GM23338 (cell line): ENCODE measurements at regions not wholly inside any gene's neighbourhood (a gene's known extent, or its start where the extent isn't known, plus 50 kb on each side); places are given as distances from the start of the nearest gene placed in this dataset.

Experiments used
- CREB1 ChIP-seq: fragments of 250-450 bp; sonication (Bioruptor Pico); IDR thresholded peaks from 2 replicates; pipeline ENCODE4 v1.5.0; 2020; ENCODE audit warnings: low read depth, mild to moderate bottlenecking, moderate library complexity
- EZH2 ChIP-seq: fragments of 200-600 bp; sonication (generic); IDR thresholded peaks from one replicate; pipeline ENCODE4 v1.8.0; 2017; ENCODE audit warnings: antibody characterized with exemption, mild to moderate bottlenecking, low read depth; ENCODE audit not compliant: unreplicated experiment
- EZH2phosphoT487 ChIP-seq: fragments of 200-600 bp; sonication (generic); IDR thresholded peaks from one replicate; pipeline ENCODE4 v1.8.1; 2018; ENCODE audit warnings: antibody characterized with exemption; ENCODE audit not compliant: unreplicated experiment
- JUNB ChIP-seq: IDR thresholded peaks from one replicate; pipeline ENCODE4 v1.6.1; 2016; ENCODE audit warnings: antibody characterized with exemption; ENCODE audit not compliant: unreplicated experiment
- NANOG ChIP-seq: IDR thresholded peaks from 2 replicates; pipeline ENCODE4 v1.6.1; 2016; ENCODE audit warnings: antibody characterized with exemption, borderline replicate concordance
- POLR2AphosphoS5 ChIP-seq: IDR thresholded peaks from 2 replicates; pipeline ENCODE4 v1.6.1; 2016; ENCODE audit warnings: antibody characterized with exemption, low read depth
- STAT1 ChIP-seq: IDR thresholded peaks from one replicate; pipeline ENCODE4 v1.6.1; 2016; ENCODE audit warnings: antibody characterized with exemption; ENCODE audit not compliant: unreplicated experiment
- ZNF114 ChIP-seq: fragments of 250-450 bp; sonication (Bioruptor Pico); IDR thresholded peaks from 2 replicates; pipeline ENCODE4 v1.5.0; 2020; ENCODE audit warnings: mild to moderate bottlenecking, moderate library complexity
- ZNF331 ChIP-seq: fragments of 250-450 bp; sonication (Bioruptor Pico); IDR thresholded peaks from 2 replicates; pipeline ENCODE4 v1.5.0; 2020; ENCODE audit warnings: low read depth, mild to moderate bottlenecking, moderate library complexity
- TF ChIP-seq, protein P1 (sequence below), 2 experiments: fragments of 200-600 bp in 1 of 2; sonication (generic) in 1 of 2; conservative IDR thresholded peaks; 2 replicates each; pipeline versions ENCODE4 v1.5.1 to v1.6.1; 2016 to 2017; ENCODE audit warnings: antibody characterized with exemption in 2 of 2, low read depth in 2 of 2, mild to moderate bottlenecking in 2 of 2, moderate library complexity in 1 of 2
- TF ChIP-seq, protein P2 (sequence below): IDR thresholded peaks from one replicate; pipeline ENCODE4 v1.6.1; 2018; ENCODE audit warnings: antibody characterized with exemption; ENCODE audit not compliant: unreplicated experiment
- TF ChIP-seq, protein P3 (sequence below): IDR thresholded peaks from 2 replicates; pipeline ENCODE4 v1.6.1; 2016; ENCODE audit warnings: antibody characterized with exemption

DNA sequence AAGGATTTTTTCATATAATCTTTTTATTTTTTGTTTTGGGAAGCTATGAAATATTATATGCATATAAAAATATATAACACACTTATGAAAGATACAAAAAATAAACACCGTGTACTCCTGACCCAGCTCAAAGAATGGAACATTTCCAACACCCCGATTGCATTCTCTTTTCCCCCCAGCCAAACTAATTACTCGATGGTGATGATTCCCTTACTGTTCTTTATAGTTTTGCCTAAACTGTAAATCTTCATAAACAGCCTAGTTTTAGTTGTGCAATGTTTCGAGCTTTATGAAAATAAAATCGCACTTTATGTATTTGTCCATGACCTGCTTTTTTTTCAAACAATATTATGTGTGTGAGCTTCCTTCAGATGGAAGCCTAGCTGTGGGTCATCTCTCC is 352.0 kb upstream of the KAZN start:
- TF ChIP-seq, protein P1, sequence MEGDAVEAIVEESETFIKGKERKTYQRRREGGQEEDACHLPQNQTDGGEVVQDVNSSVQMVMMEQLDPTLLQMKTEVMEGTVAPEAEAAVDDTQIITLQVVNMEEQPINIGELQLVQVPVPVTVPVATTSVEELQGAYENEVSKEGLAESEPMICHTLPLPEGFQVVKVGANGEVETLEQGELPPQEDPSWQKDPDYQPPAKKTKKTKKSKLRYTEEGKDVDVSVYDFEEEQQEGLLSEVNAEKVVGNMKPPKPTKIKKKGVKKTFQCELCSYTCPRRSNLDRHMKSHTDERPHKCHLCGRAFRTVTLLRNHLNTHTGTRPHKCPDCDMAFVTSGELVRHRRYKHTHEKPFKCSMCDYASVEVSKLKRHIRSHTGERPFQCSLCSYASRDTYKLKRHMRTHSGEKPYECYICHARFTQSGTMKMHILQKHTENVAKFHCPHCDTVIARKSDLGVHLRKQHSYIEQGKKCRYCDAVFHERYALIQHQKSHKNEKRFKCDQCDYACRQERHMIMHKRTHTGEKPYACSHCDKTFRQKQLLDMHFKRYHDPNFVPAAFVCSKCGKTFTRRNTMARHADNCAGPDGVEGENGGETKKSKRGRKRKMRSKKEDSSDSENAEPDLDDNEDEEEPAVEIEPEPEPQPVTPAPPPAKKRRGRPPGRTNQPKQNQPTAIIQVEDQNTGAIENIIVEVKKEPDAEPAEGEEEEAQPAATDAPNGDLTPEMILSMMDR (conservative IDR thresholded peaks at IDR 0.05; ENCODE audit: low read depth in 2 of 2): no peak
- TF ChIP-seq, protein P2, sequence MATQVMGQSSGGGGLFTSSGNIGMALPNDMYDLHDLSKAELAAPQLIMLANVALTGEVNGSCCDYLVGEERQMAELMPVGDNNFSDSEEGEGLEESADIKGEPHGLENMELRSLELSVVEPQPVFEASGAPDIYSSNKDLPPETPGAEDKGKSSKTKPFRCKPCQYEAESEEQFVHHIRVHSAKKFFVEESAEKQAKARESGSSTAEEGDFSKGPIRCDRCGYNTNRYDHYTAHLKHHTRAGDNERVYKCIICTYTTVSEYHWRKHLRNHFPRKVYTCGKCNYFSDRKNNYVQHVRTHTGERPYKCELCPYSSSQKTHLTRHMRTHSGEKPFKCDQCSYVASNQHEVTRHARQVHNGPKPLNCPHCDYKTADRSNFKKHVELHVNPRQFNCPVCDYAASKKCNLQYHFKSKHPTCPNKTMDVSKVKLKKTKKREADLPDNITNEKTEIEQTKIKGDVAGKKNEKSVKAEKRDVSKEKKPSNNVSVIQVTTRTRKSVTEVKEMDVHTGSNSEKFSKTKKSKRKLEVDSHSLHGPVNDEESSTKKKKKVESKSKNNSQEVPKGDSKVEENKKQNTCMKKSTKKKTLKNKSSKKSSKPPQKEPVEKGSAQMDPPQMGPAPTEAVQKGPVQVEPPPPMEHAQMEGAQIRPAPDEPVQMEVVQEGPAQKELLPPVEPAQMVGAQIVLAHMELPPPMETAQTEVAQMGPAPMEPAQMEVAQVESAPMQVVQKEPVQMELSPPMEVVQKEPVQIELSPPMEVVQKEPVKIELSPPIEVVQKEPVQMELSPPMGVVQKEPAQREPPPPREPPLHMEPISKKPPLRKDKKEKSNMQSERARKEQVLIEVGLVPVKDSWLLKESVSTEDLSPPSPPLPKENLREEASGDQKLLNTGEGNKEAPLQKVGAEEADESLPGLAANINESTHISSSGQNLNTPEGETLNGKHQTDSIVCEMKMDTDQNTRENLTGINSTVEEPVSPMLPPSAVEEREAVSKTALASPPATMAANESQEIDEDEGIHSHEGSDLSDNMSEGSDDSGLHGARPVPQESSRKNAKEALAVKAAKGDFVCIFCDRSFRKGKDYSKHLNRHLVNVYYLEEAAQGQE: no peak
- no peak for TF ChIP-seq EZH2
- no peak for TF ChIP-seq CREB1 (CRISPR knock-in tag)
- no peak for TF ChIP-seq ZNF331 (CRISPR knock-in tag)
- TF ChIP-seq EZH2phosphoT487: no peak
- no peak for TF ChIP-seq POLR2AphosphoS5
- TF ChIP-seq, protein P3, sequence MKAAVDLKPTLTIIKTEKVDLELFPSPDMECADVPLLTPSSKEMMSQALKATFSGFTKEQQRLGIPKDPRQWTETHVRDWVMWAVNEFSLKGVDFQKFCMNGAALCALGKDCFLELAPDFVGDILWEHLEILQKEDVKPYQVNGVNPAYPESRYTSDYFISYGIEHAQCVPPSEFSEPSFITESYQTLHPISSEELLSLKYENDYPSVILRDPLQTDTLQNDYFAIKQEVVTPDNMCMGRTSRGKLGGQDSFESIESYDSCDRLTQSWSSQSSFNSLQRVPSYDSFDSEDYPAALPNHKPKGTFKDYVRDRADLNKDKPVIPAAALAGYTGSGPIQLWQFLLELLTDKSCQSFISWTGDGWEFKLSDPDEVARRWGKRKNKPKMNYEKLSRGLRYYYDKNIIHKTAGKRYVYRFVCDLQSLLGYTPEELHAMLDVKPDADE: no peak
- TF ChIP-seq STAT1: no peak
- TF ChIP-seq JUNB: no peak
- TF ChIP-seq ZNF114: no peak
- no peak for TF ChIP-seq NANOG
